HUES6 (cell line): ENCODE measurements at regions not wholly inside any gene's neighbourhood (a gene's known extent, or its start where the extent isn't known, plus 50 kb on each side); places are given as distances from the start of the nearest gene placed in this dataset.
A peak's percentile ranks its signal among the peaks of the same experiment; 100 is the strongest.

ENCODE experiments used
- H3K27ac ChIP-seq: 2 replicates; pipeline ENCODE4 v1.7.0; 2013; ENCODE audit warnings: low read depth, mild to moderate bottlenecking, low read length, inconsistent platforms
- H3K27me3 ChIP-seq: 2 replicates; pipeline ENCODE4 v1.6.1; 2013; ENCODE audit warnings: low read length; ENCODE audit not compliant: control insufficient read depth, insufficient read depth
- H3K36me3 ChIP-seq: 2 replicates; pipeline ENCODE4 v1.6.1; 2013; ENCODE audit warnings: low read length; ENCODE audit not compliant: control insufficient read depth, insufficient read depth
- H3K4me1 ChIP-seq: 2 replicates; pipeline ENCODE4 v1.6.1; 2013; ENCODE audit warnings: low read length; ENCODE audit not compliant: control insufficient read depth, insufficient read depth
- H3K4me3 ChIP-seq: 2 replicates; pipeline ENCODE4 v1.5.1; 2013; ENCODE audit warnings: low read depth, low read length
- H3K9ac ChIP-seq: one replicate; pipeline ENCODE4 v1.6.1; 2013; ENCODE audit warnings: mild to moderate bottlenecking, low read length
- H3K9me3 ChIP-seq: 2 replicates; pipeline ENCODE4 v1.6.1; 2013; ENCODE audit warnings: low read depth, low read length; ENCODE audit not compliant: control insufficient read depth, insufficient read depth

GRCh38 chr13:107576430-107576829 is 638.9 kb downstream of the LIG4 start:
- H3K36me3 ChIP-seq: no peaks in the 10 kb centered on the region
- H3K4me1 ChIP-seq: peaks cover 32% of the 10 kb centered on the region
- H3K27me3 ChIP-seq: peaks cover 14% of the 10 kb centered on the region
- H3K27ac ChIP-seq: no peak overlapping the region
- peaks cover 6% of the 10 kb centered on the region for H3K9me3 ChIP-seq
- no peak overlapping the region for H3K9ac ChIP-seq
- H3K4me3 ChIP-seq: no peak overlapping the region

GRCh38 chr13:107574517-107575210 is 640.7 kb downstream of the LIG4 start:
- 0 out of 2 replicates have a peak overlapping the region, but pooled peaks have one; percentile 22 for H3K27ac ChIP-seq
- no peak overlapping the region for H3K9ac ChIP-seq
- H3K4me3 ChIP-seq: peak overlapping the region; percentile 33
- H3K4me1 ChIP-seq: peaks cover 26% of the 10 kb centered on the region
- H3K36me3 ChIP-seq: no peaks in the 10 kb centered on the region
- H3K9me3 ChIP-seq: peaks cover 6% of the 10 kb centered on the region
- H3K27me3 ChIP-seq: peaks cover 5% of the 10 kb centered on the region; the same call in 1 of the 2 replicates

DNA sequence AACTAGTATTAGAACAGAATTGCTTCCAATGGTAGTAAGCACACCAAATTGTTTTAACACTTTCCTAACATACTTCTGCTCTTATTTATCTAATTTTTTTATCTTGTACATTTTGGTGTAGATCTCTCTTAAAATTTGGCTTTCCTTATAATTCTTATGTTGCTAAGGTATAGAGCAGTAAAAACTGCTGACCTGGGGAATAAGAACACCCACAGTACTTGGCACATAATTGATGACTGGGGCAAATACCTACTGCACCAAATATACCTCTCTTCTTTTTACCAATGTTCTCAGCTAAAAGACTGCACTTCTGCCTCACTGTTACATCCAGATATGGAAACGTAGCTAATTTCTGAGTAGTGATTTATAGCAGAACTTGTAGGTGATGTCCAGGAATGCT is 642.2 kb downstream of the LIG4 start:
- no peak overlapping the region for H3K9ac ChIP-seq
- H3K27ac ChIP-seq: no peak overlapping the region
- no peaks in the 10 kb centered on the region for H3K36me3 ChIP-seq
- H3K4me1 ChIP-seq: peaks cover 26% of the 10 kb centered on the region
- peaks cover 5% of the 10 kb centered on the region; the same call in 1 of the 2 replicates for H3K27me3 ChIP-seq
- no peak overlapping the region for H3K4me3 ChIP-seq
- peaks cover 6% of the 10 kb centered on the region for H3K9me3 ChIP-seq

DNA sequence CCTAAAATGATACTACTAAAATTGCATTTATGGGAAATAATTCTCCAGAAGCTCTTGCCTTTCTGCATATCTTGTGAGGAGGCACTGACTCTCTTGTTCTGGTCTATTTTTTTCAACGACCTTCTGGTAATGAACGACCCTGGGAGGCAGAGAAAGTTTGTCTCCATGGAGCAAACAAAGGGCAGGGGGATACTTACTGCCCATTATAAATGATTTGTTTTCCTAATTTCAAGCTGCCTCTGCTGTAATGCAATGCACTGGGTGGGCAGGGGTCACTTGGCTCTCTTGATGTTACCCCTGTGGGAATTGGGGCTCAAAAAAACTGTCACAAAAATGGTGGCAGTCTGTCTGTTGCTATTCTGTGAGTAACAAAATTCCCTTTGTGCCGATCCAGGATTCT is 643.2 kb downstream of the LIG4 start:
- H3K36me3 ChIP-seq: no peaks in the 10 kb centered on the region
- no peak overlapping the region for H3K9ac ChIP-seq
- no peak overlapping the region for H3K27ac ChIP-seq
- no peak overlapping the region for H3K4me3 ChIP-seq
- H3K4me1 ChIP-seq: peaks cover 26% of the 10 kb centered on the region
- peaks cover 6% of the 10 kb centered on the region for H3K9me3 ChIP-seq
- H3K27me3 ChIP-seq: peaks cover 4% of the 10 kb centered on the region; the same call in 1 of the 2 replicates

DNA sequence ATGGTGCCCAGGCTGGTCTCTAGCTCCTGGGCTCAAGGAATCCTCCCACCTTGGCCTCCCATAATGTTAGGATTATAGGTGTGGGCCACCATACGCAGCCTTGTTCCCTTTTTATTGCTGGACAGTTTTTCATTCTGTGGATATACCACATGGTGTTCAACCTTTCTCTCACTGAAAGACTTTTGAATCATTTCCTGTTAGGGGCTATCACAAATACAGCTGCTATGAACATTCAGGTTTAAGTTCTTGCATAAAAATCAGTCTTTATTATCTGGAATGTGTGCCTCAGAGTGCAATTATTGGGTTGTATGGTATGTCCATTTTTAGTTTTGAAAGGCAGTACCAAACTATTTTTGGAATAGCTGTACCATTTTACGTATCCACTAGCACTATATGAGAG is 647.2 kb downstream of the LIG4 start:
- Histone ChIP-seq H3K36me3 (no peaks in the 10 kb centered on the region), H3K27me3 (no peaks in the 10 kb centered on the region), H3K9ac (no peak overlapping the region), H3K9me3 (0 out of 2 replicates have a peak, but pooled peaks cover 2% of the 10 kb centered on the region), H3K27ac (no peak overlapping the region), H3K4me1 (peaks cover 3% of the 10 kb centered on the region), H3K4me3 (no peak overlapping the region)

DNA sequence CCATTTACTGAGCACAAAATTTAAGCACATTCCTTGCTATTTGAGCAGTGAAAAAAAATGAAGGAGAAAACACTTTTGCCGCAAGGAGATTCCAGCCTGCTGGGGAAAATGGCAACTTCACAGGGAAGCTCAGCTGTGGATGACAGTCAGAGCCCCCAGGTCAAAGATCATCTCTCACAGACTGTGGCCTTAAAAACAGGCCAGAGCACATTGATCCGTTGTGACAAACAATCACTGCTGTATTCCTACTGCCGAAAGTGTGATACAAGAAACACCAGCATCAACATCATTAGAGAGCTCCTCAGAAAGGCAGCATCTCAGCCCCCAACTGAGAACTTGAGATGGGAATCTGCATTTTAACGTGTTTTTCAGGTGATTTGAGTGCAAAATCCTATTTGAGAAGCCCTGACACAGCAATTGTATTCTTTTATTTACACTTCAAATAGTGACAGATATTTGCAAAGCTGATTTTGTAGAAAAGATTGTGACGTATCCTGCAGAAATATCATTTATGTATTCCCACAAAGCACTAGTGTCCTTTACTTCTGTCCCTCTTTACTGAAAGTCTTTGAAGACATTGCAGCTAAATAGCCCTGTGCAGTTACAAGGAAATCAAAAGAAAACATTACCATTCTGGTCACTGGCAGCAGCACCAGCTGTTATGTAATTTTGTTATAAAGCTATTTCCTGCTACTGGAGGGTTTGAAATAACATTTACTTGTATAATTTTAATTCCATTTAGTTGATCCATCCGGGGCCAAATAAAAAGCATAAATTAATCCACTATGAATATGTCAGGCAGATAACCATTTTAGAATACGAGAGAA is 652.0 kb downstream of the LIG4 start:
- Histone ChIP-seq H3K4me3 (no peak overlapping the region), H3K4me1 (peaks cover 18% of the 10 kb centered on the region), H3K9me3 (no peaks in the 10 kb centered on the region), H3K9ac (no peak overlapping the region), H3K27ac (no peak overlapping the region), H3K36me3 (no peaks in the 10 kb centered on the region), H3K27me3 (no peaks in the 10 kb centered on the region)

DNA sequence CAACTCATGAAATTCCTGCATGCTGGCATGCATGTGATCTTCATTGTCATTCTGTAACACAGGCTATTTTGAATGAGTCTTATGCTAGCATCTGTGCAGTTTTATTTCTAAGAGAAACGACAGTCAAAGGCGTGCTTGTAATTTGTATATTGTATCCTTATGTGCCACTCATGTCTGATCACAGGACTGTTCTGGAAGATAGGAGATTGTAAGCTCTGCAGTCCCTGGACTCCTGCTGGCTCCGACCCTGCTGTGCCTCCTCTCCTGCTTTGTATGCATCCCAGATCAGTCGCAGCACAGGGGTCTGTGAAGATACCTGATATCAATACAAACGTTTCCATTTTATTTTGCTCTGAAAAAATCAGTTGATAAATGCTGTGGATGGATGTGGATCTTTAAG is 653.1 kb downstream of the LIG4 start:
- Histone ChIP-seq H3K36me3 (no peaks in the 10 kb centered on the region), H3K27ac (no peak overlapping the region), H3K4me3 (no peak overlapping the region), H3K27me3 (no peaks in the 10 kb centered on the region), H3K9ac (no peak overlapping the region), H3K9me3 (no peaks in the 10 kb centered on the region), H3K4me1 (peaks cover 18% of the 10 kb centered on the region)

DNA sequence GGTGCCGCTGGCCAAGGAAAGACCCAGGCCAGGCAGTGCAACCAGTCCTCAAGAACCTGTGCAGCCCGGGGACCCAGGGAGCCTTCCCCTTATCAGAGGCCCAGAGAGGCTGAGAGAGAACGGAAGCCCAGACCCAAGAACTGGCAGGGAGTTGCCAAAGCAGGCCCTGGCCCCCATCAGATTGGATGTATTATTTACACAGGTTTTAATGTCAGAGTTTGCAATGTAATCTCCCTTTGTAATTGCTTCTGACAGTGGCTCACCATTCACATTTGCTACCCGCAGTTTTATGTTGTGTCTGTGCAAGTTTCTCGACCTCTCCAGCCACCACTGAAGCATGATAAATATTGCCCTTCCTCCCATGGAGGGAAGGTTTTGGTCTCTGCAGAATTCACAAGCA is 660.9 kb downstream of the LIG4 start:
- H3K36me3 ChIP-seq: no peaks in the 10 kb centered on the region
- H3K27me3 ChIP-seq: no peaks in the 10 kb centered on the region
- no peak overlapping the region for H3K27ac ChIP-seq
- no peaks in the 10 kb centered on the region for H3K9me3 ChIP-seq
- H3K9ac ChIP-seq: no peak overlapping the region
- H3K4me3 ChIP-seq: no peak overlapping the region
- H3K4me1 ChIP-seq: no peaks in the 10 kb centered on the region

DNA sequence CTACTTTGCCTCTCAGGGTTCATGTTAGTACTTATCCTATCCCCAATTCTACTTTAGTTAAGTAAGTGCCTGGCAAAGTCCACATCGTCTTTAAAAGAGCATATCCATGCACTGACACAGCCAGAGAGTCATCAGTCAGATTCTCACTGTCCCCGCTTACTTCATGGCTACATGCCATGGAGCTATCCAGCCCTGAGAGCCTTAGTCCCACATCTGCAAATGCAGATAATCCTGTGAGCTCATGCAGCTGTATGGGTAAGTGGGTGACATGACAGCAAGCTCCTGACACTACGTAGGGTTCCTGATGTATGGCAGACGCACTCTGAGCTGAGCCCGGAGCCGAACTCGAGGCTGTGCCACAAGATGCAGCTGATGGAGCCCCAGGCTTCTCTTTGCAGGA is 661.5 kb downstream of the LIG4 start:
- H3K9me3 ChIP-seq: no peaks in the 10 kb centered on the region
- H3K36me3 ChIP-seq: no peaks in the 10 kb centered on the region
- H3K4me3 ChIP-seq: no peak overlapping the region
- no peaks in the 10 kb centered on the region for H3K27me3 ChIP-seq
- H3K9ac ChIP-seq: no peak overlapping the region
- no peaks in the 10 kb centered on the region for H3K4me1 ChIP-seq
- H3K27ac ChIP-seq: no peak overlapping the region

- Histone ChIP-seq H3K27ac (no peak overlapping the region), H3K9ac (no peak overlapping the region), H3K36me3 (no peaks in the 10 kb centered on the region), H3K27me3 (no peaks in the 10 kb centered on the region), H3K9me3 (no peaks in the 10 kb centered on the region), H3K4me3 (no peak overlapping the region), H3K4me1 (no peaks in the 10 kb centered on the region)
These were observed 663.8 kb downstream of the LIG4 start for GRCh38 chr13:107551521-107551920.

GRCh38 chr13:107548338-107548737 is 667.0 kb downstream of the LIG4 start:
- no peak overlapping the region for H3K9ac ChIP-seq
- no peaks in the 10 kb centered on the region for H3K4me1 ChIP-seq
- no peaks in the 10 kb centered on the region for H3K9me3 ChIP-seq
- no peaks in the 10 kb centered on the region for H3K27me3 ChIP-seq
- H3K27ac ChIP-seq: no peak overlapping the region
- H3K36me3 ChIP-seq: no peaks in the 10 kb centered on the region
- no peak overlapping the region for H3K4me3 ChIP-seq
